HEK293T (cell line): ENCODE measurements at regions not wholly inside any gene's neighbourhood (a gene's known extent, or its start where the extent isn't known, plus 50 kb on each side); places are given as distances from the start of the nearest gene placed in this dataset.

Experiments used
- BHLHE40 ChIP-seq: fragments of 450-650 bp; IDR thresholded peaks from 2 replicates; pipeline ENCODE4 v1.6.1; 2016; ENCODE audit warnings: mild to moderate bottlenecking, moderate library complexity, borderline replicate concordance
- ELF4 ChIP-seq: fragments of 450-650 bp; IDR thresholded peaks from 2 replicates; pipeline ENCODE4 v1.6.1; 2017; ENCODE audit warnings: antibody characterized with exemption
- FOXA1 ChIP-seq: fragments of 450-650 bp; IDR thresholded peaks from 2 replicates; pipeline ENCODE4 v1.6.1; 2016; ENCODE audit warnings: mild to moderate bottlenecking
- FOXK2 ChIP-seq: fragments of 450-650 bp; IDR thresholded peaks from 2 replicates; pipeline ENCODE4 v1.6.1; 2016; ENCODE audit warnings: mild to moderate bottlenecking
- L3MBTL2 ChIP-seq: fragments of 450-650 bp; conservative IDR thresholded peaks from 2 replicates; pipeline ENCODE4 v1.6.1; 2016; ENCODE audit warnings: mild to moderate bottlenecking
- NFRKB ChIP-seq: fragments of 450-650 bp; IDR thresholded peaks from 2 replicates; pipeline ENCODE4 v1.6.1; 2016; ENCODE audit warnings: mild to moderate bottlenecking, moderate library complexity
- SUZ12 ChIP-seq: fragments of 450-650 bp; IDR thresholded peaks from 2 replicates; pipeline ENCODE4 v1.6.1; 2016; ENCODE audit warnings: mild to moderate bottlenecking

DNA sequence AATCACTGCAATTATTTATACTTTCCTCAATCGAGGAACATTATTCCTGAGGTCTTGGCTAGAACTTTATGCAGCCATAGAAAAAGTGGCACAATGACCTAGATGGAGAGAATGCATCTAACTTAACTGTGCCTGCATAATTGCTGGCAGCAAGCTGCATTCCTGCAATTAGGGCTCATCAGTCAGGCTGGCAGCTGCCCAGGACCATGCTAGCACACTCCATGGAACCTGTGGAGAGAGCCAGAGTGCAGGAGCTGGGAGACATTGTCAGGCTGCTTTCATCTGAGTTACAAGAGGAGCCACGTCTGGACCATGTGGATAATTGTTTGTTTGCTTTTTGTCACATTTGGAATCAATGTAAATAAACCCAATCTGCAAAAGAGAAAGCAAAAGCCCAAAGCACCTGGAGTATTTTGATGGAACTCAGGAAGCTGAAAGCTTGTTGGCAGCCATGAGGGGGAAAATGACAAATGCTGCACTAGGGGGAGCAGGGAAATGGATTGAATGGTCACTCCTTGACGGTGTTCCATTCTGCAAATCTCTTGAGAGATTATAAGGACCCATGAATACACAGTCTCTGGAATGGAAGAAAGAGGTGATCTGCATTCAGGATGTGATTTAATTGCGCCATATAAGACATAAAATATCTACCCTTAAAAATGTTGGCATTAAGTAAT lies 839.9 kb downstream of the MAT2B start:
- TF ChIP-seq L3MBTL2 (no peak), FOXK2 (no peak), ELF4 (no peak), BHLHE40 (no peak), FOXA1 (no peak), SUZ12 (no peak), NFRKB (no peak)
